Activated CD4-positive, alpha-beta T cell treated with anti-CD3 and anti-CD28 coated beads, Interleukin-2, amount 50 U/mL, for 16 hours (primary cell): ENCODE measurements at regions not wholly inside any gene's neighbourhood (a gene's known extent, or its start where the extent isn't known, plus 50 kb on each side); places are given as distances from the start of the nearest gene placed in this dataset.

Source experiments
- DNase-seq: peaks from one replicate; pipeline ENCODE4 v3.0.0-alpha.2; 2020

DNA sequence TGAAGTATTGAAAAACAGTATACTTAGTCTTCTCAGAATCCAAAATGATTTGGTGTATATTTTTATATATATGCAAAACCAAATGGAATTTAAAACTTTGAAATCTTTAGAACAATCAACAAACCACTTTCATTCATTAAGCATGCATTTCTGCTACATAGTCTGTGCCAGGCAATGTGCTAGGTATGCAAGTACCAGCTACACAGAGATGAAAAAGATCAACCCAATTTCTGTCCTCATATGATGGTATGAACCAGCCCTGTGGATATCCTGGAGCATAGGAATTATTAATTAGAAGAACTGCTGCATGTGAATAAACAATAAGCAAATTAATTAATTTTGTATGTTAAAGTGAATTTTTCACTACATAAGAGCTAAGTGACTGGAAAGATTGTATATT lies 51.2 kb upstream of the RTN4 start:
- DNase-seq = no peak

DNA sequence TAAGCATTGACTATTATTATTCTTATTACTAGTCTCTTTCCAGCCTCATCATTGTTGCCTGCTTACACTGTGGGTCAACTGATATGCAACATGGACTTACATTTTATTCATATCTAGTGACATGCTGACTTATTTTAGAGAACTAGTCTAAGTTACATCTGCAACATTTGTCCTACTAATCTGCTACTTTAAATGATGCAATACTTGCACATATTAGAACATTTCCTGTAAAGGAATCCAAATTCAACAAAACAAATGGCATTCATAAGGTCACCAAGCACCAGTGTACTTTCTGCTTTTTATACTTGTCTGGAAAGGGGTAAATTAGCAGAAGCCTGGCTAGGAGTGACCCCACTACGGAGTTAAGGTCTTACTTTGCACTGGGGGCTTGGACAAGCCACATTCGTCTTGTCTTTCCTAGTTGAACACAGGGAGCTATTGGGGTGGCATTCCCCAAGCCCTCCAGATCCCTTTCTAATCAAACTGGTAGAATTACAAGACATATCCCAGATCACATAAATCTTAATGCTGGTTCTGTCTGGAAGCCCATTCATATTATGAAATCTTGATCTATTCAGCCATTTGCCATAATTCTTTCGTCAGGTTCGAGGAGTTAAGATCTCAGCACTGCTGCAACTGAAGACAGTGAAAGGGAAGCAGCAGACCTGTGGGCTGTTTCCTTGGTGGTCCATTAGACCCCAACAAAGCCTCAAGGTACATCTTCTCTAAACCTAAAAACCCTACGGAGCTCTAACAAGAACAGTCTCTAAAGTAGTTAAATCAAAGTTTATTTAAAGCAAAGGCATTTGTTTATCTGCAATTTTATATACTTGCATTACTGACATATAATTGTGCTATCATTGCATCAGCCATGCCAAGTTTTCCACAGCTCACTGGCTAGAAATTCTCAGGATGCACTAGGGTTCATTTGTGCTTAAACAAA lies 49.9 kb upstream of the RTN4 start:
- peak; percentile 26 for DNase-seq
